GM23338 (cell line): ENCODE measurements at regions not wholly inside any gene's neighbourhood (a gene's known extent, or its start where the extent isn't known, plus 50 kb on each side); places are given as distances from the start of the nearest gene placed in this dataset.

Experiments
- ATAC-seq: fragments of 200-7000 bp; cut with Tn5 transposase; 3 replicates; pipeline ENCODE4 v1.9.1; 2020
- DNase-seq: peaks from one replicate; pipeline ENCODE4 v3.0.0-alpha.2; 2015; ENCODE audit warnings: low spot score
- H2AFZ ChIP-seq: fragments of 200-600 bp; sonication (generic); 2 replicates; pipeline ENCODE4 v1.8.0; 2016; ENCODE audit warnings: antibody characterized with exemption, mild to moderate bottlenecking, moderate library complexity
- H3F3A ChIP-seq: fragments of 200-600 bp; sonication (generic); replicated peaks from 2 replicates; pipeline ENCODE4 v1.8.0; 2017; ENCODE audit warnings: antibody characterized with exemption, mixed run types, low read depth
- H3K27ac ChIP-seq: fragments of 200-600 bp; sonication (generic); 2 replicates; pipeline ENCODE4 v1.6.1; 2016; ENCODE audit warnings: low read depth
- H3K27me3 ChIP-seq: fragments of 200-600 bp; sonication (generic); 2 replicates; pipeline ENCODE4 v1.8.0; 2016; ENCODE audit warnings: mild to moderate bottlenecking, mixed run types, moderate library complexity; ENCODE audit not compliant: insufficient read depth
- H3K36me3 ChIP-seq: fragments of 200-600 bp; sonication (generic); 2 replicates; pipeline ENCODE4 v1.8.0; 2016; ENCODE audit warnings: mild to moderate bottlenecking; ENCODE audit not compliant: insufficient read depth
- H3K4me1 ChIP-seq: fragments of 200-600 bp; sonication (generic); 2 replicates; pipeline ENCODE4 v1.8.0; 2016; ENCODE audit warnings: mild to moderate bottlenecking, moderate library complexity; ENCODE audit not compliant: insufficient read depth
- H3K4me2 ChIP-seq: fragments of 200-600 bp; sonication (generic); 2 replicates; pipeline ENCODE4 v1.7.1; 2017; ENCODE audit warnings: mixed run types
- H3K4me3 ChIP-seq: fragments of 200-600 bp; sonication (generic); 2 replicates; pipeline ENCODE4 v1.6.1; 2016; ENCODE audit warnings: mixed run types
- H3K79me2 ChIP-seq: fragments of 200-600 bp; sonication (generic); replicated peaks from 2 replicates; pipeline ENCODE4 v1.8.0; 2017; ENCODE audit warnings: mild to moderate bottlenecking; ENCODE audit not compliant: insufficient read depth
- H3K9me2 ChIP-seq: fragments of 200-600 bp; sonication (generic); 2 replicates; pipeline ENCODE4 v1.8.0; 2017; ENCODE audit not compliant: insufficient read depth
- H4K20me1 ChIP-seq: fragments of 200-600 bp; sonication (generic); replicated peaks from 2 replicates; pipeline ENCODE4 v1.8.0; 2017; ENCODE audit warnings: mild to moderate bottlenecking; ENCODE audit not compliant: insufficient read depth
- H3K27ac Mint-ChIP-seq: 2 replicates; pipeline ENCODE4 v1.8.0; 2020; ENCODE audit warnings: inconsistent platforms, mild to moderate bottlenecking, moderate library complexity, mixed read lengths
- H3K27me3 Mint-ChIP-seq: 3 replicates; pipeline ENCODE4 v1.8.0; 2022; ENCODE audit warnings: low read depth, mild to moderate bottlenecking, moderate library complexity, mixed read lengths, inconsistent platforms; ENCODE audit not compliant: insufficient read depth, poor library complexity
- H3K36me3 Mint-ChIP-seq: 3 replicates; pipeline ENCODE4 v1.8.0; 2021; ENCODE audit warnings: low read depth, mild to moderate bottlenecking, inconsistent platforms, moderate library complexity, mixed read lengths
- H3K4me1 Mint-ChIP-seq: 3 replicates; pipeline ENCODE4 v1.8.0; 2020; ENCODE audit warnings: mild to moderate bottlenecking, inconsistent platforms, mixed read lengths
- H3K4me3 Mint-ChIP-seq: 3 replicates; pipeline ENCODE4 v1.8.0; 2021; ENCODE audit warnings: moderate library complexity, mild to moderate bottlenecking, inconsistent platforms, mixed read lengths
- H3K9me3 Mint-ChIP-seq: 3 replicates; pipeline ENCODE4 v1.8.0; 2020; ENCODE audit warnings: moderate library complexity, mild to moderate bottlenecking, inconsistent platforms, mixed read lengths
- CREB1 ChIP-seq: fragments of 250-450 bp; sonication (Bioruptor Pico); IDR thresholded peaks from 2 replicates; pipeline ENCODE4 v1.5.0; 2020; ENCODE audit warnings: low read depth, mild to moderate bottlenecking, moderate library complexity
- EZH2 ChIP-seq: fragments of 200-600 bp; sonication (generic); IDR thresholded peaks from one replicate; pipeline ENCODE4 v1.8.0; 2017; ENCODE audit warnings: antibody characterized with exemption, mild to moderate bottlenecking, low read depth; ENCODE audit not compliant: unreplicated experiment
- NANOG ChIP-seq: IDR thresholded peaks from 2 replicates; pipeline ENCODE4 v1.6.1; 2016; ENCODE audit warnings: antibody characterized with exemption, borderline replicate concordance
- REST ChIP-seq: IDR thresholded peaks from one replicate; pipeline ENCODE4 v1.6.1; 2018; ENCODE audit warnings: antibody characterized with exemption; ENCODE audit not compliant: unreplicated experiment
- ZNF114 ChIP-seq: fragments of 250-450 bp; sonication (Bioruptor Pico); IDR thresholded peaks from 2 replicates; pipeline ENCODE4 v1.5.0; 2020; ENCODE audit warnings: mild to moderate bottlenecking, moderate library complexity
- ZNF331 ChIP-seq: fragments of 250-450 bp; sonication (Bioruptor Pico); IDR thresholded peaks from 2 replicates; pipeline ENCODE4 v1.5.0; 2020; ENCODE audit warnings: low read depth, mild to moderate bottlenecking, moderate library complexity
- ZNF462 ChIP-seq: fragments of 250-450 bp; sonication (Bioruptor Pico); IDR thresholded peaks from 2 replicates; pipeline ENCODE4 v1.5.0; 2020; ENCODE audit warnings: mild to moderate bottlenecking, moderate library complexity
- TF ChIP-seq, protein P1 (sequence below), 2 experiments: fragments of 200-600 bp in 1 of 2; sonication (generic) in 1 of 2; conservative IDR thresholded peaks; 2 replicates each; pipeline versions ENCODE4 v1.5.1 to v1.6.1; 2016 to 2017; ENCODE audit warnings: antibody characterized with exemption in 2 of 2, low read depth in 2 of 2, mild to moderate bottlenecking in 2 of 2, moderate library complexity in 1 of 2
- TF ChIP-seq, protein P2 (sequence below): IDR thresholded peaks from 2 replicates; pipeline ENCODE4 v1.6.1; 2016; ENCODE audit warnings: antibody characterized with exemption

DNA sequence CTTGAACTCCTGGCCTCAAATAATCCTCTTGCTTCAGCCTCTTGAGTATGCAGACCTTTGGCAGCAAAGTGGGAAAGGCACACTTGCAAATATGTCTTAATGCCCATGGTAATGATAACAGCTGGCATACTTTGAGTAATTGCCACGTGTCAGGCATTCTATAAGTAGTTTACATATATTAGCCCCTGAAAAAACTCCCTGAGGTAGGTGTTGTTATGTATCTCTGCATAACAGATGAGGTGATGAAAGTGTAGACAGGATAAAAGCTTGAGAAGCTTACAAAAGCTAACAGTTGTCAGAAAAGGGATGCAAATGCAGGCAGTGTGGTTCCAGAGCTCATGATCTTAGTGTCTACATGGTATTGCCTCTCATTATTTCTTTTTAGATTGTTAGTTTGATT lies 291.1 kb upstream of the C11orf87 start:
- DNase-seq (peak; percentile 25), ATAC-seq (peak; percentile 62)
- Histone ChIP-seq H4K20me1 (no peaks in the 10 kb centered on the region), H3K79me2 (no peaks in the 10 kb centered on the region), H2AFZ (no peak overlapping the region), H3K4me2 (no peak overlapping the region), H3F3A (no peaks in the 10 kb centered on the region), H3K36me3 (no peaks in the 10 kb centered on the region), H3K9me2 (no peaks in the 10 kb centered on the region), H3K4me1 (0 out of 2 replicates have a peak, but pooled peaks cover 15% of the 10 kb centered on the region), H3K4me3 (no peak overlapping the region), H3K27ac (no peak overlapping the region), H3K27me3 (peaks cover 5% of the 10 kb centered on the region; the same call in 1 of the 2 replicates)
- H3K4me3 Mint-ChIP-seq: no peak overlapping the region
- H3K4me1 Mint-ChIP-seq: peaks cover 15% of the 10 kb centered on the region
- no peaks in the 10 kb centered on the region for H3K27me3 Mint-ChIP-seq
- no peak overlapping the region for H3K27ac Mint-ChIP-seq
- no peaks in the 10 kb centered on the region for H3K36me3 Mint-ChIP-seq
- TF ChIP-seq EZH2 (no peak), CREB1 (CRISPR knock-in tag) (0 out of 2 replicates have a peak, but pooled peaks have one; percentile 10), NANOG (0 out of 2 replicates have a peak, but pooled peaks have one; percentile 51)
- H3K9me3 Mint-ChIP-seq: no peaks in the 10 kb centered on the region; the same call in 2 of the 3 replicates

GRCh38 chr11:109132539-109132938 lies 289.5 kb upstream of the C11orf87 start:
- no peaks in the 10 kb centered on the region for H4K20me1 ChIP-seq
- DNase-seq (peak; percentile 55), ATAC-seq (peak; percentile 79)
- 0 out of 2 replicates have a peak overlapping the region, but pooled peaks have one; percentile 53 for H2AFZ ChIP-seq
- no peak overlapping the region for H3K4me3 ChIP-seq
- Mint-ChIP-seq H3K27me3 (no peaks in the 10 kb centered on the region), H3K4me3 (no peak overlapping the region), H3K4me1 (peaks cover 15% of the 10 kb centered on the region), H3K27ac (no peak overlapping the region), H3K36me3 (no peaks in the 10 kb centered on the region), H3K9me3 (no peaks in the 10 kb centered on the region; the same call in 2 of the 3 replicates)
- peak overlapping the region; percentile 40; the same call in 1 of the 2 replicates for H3K4me2 ChIP-seq
- H3K27me3 ChIP-seq: peaks cover 5% of the 10 kb centered on the region; the same call in 1 of the 2 replicates
- no peak overlapping the region for H3K27ac ChIP-seq
- no peaks in the 10 kb centered on the region for H3K79me2 ChIP-seq
- H3K9me2 ChIP-seq: no peaks in the 10 kb centered on the region
- H3K4me1 ChIP-seq: 0 out of 2 replicates have a peak, but pooled peaks cover 15% of the 10 kb centered on the region
- H3F3A ChIP-seq: no peaks in the 10 kb centered on the region
- no peaks in the 10 kb centered on the region for H3K36me3 ChIP-seq
- TF ChIP-seq, protein P1, sequence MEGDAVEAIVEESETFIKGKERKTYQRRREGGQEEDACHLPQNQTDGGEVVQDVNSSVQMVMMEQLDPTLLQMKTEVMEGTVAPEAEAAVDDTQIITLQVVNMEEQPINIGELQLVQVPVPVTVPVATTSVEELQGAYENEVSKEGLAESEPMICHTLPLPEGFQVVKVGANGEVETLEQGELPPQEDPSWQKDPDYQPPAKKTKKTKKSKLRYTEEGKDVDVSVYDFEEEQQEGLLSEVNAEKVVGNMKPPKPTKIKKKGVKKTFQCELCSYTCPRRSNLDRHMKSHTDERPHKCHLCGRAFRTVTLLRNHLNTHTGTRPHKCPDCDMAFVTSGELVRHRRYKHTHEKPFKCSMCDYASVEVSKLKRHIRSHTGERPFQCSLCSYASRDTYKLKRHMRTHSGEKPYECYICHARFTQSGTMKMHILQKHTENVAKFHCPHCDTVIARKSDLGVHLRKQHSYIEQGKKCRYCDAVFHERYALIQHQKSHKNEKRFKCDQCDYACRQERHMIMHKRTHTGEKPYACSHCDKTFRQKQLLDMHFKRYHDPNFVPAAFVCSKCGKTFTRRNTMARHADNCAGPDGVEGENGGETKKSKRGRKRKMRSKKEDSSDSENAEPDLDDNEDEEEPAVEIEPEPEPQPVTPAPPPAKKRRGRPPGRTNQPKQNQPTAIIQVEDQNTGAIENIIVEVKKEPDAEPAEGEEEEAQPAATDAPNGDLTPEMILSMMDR (conservative IDR thresholded peaks at IDR 0.05; ENCODE audit: low read depth in 2 of 2): no peak
- TF ChIP-seq ZNF114 (CRISPR knock-in tag): no peak
- TF ChIP-seq ZNF331: no peak
- TF ChIP-seq, protein P2, sequence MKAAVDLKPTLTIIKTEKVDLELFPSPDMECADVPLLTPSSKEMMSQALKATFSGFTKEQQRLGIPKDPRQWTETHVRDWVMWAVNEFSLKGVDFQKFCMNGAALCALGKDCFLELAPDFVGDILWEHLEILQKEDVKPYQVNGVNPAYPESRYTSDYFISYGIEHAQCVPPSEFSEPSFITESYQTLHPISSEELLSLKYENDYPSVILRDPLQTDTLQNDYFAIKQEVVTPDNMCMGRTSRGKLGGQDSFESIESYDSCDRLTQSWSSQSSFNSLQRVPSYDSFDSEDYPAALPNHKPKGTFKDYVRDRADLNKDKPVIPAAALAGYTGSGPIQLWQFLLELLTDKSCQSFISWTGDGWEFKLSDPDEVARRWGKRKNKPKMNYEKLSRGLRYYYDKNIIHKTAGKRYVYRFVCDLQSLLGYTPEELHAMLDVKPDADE: no peak
- TF ChIP-seq ZNF462 (CRISPR knock-in tag): no peak
- no peak for TF ChIP-seq REST
